ENCODE measurements at regions not wholly inside any gene's neighbourhood (a gene's known extent, or its start where the extent isn't known, plus 50 kb on each side); places are given as distances from the start of the nearest gene placed in this dataset.

GRCh38 chr5:5792106-5792505, 369.6 kb downstream of the ICE1 start:
- no peak for TF ChIP-seq EZH2 (IDR thresholded peaks at IDR 0.05; ENCODE audit: borderline replicate concordance, low read depth, low read length, severe bottlenecking)
- DNase-seq, result no peak
- H3K36me3 ChIP-seq (ENCODE audit: insufficient read depth, low read length), result no peaks in the 10 kb centered on the region
- H3K4me2 ChIP-seq (ENCODE audit: insufficient read depth, low read length), result no peak overlapping the region
- ATAC-seq (ENCODE audit: insufficient read depth, low read depth), result no peak
- H3K27ac ChIP-seq (ENCODE audit: low read length), result no peak overlapping the region
- no peaks in the 10 kb centered on the region for H3K79me2 ChIP-seq (ENCODE audit: insufficient read depth, low read length)
- no peaks in the 10 kb centered on the region for H3K4me1 ChIP-seq (ENCODE audit: insufficient read depth, low read length)
- no peaks in the 10 kb centered on the region for H3K9me3 ChIP-seq (ENCODE audit: insufficient read depth, low read length, severe bottlenecking)
- H3K27me3 ChIP-seq (ENCODE audit: insufficient read depth, low read length, poor library complexity), result no peaks in the 10 kb centered on the region
- no peak overlapping the region for H3K9ac ChIP-seq (ENCODE audit: low read depth, low read length)
- H3K4me3 ChIP-seq (ENCODE audit: low read depth in 1 of 2, low read length in 2 of 2), result no peak overlapping the region
- H2AFZ ChIP-seq (ENCODE audit: low read depth, low read length), result no peak overlapping the region
- H4K20me1 ChIP-seq (ENCODE audit: insufficient read depth, low read length), result no peaks in the 10 kb centered on the region

GRCh38 chr5:5788793-5789192, 366.3 kb downstream of the ICE1 start:
- Histone ChIP-seq H3K9ac (ENCODE audit: low read depth, low read length) (no peak overlapping the region), H3K4me3 (ENCODE audit: low read depth in 1 of 2, low read length in 2 of 2) (no peak overlapping the region), H4K20me1 (ENCODE audit: insufficient read depth, low read length) (no peaks in the 10 kb centered on the region), H3K27ac (ENCODE audit: low read length) (no peak overlapping the region), H3K4me2 (ENCODE audit: insufficient read depth, low read length) (no peak overlapping the region), H3K36me3 (ENCODE audit: insufficient read depth, low read length) (no peaks in the 10 kb centered on the region), H2AFZ (ENCODE audit: low read depth, low read length) (no peak overlapping the region), H3K4me1 (ENCODE audit: insufficient read depth, low read length) (no peaks in the 10 kb centered on the region), H3K27me3 (ENCODE audit: insufficient read depth, low read length, poor library complexity) (no peaks in the 10 kb centered on the region), H3K9me3 (ENCODE audit: insufficient read depth, low read length, severe bottlenecking) (no peaks in the 10 kb centered on the region), H3K79me2 (ENCODE audit: insufficient read depth, low read length) (no peaks in the 10 kb centered on the region)
- DNase-seq, result no peak
- no peak for TF ChIP-seq EZH2 (IDR thresholded peaks at IDR 0.05; ENCODE audit: borderline replicate concordance, low read depth, low read length, severe bottlenecking)
- no peak for TF ChIP-seq CTCF (IDR thresholded peaks at IDR 0.05; ENCODE audit: borderline replicate concordance, extremely low read depth, low read length, poor library complexity, severe bottlenecking)
- ATAC-seq (ENCODE audit: insufficient read depth, low read depth), result no peak

- ATAC-seq (ENCODE audit: insufficient read depth, low read depth), result no peak
- Histone ChIP-seq H3K4me2 (ENCODE audit: insufficient read depth, low read length) (no peak overlapping the region), H3K9me3 (ENCODE audit: insufficient read depth, low read length, severe bottlenecking) (no peaks in the 10 kb centered on the region), H3K79me2 (ENCODE audit: insufficient read depth, low read length) (no peaks in the 10 kb centered on the region), H3K9ac (ENCODE audit: low read depth, low read length) (no peak overlapping the region), H3K27ac (ENCODE audit: low read length) (no peak overlapping the region), H3K27me3 (ENCODE audit: insufficient read depth, low read length, poor library complexity) (no peaks in the 10 kb centered on the region), H2AFZ (ENCODE audit: low read depth, low read length) (no peak overlapping the region), H3K4me3 (ENCODE audit: low read depth in 1 of 2, low read length in 2 of 2) (no peak overlapping the region), H3K36me3 (ENCODE audit: insufficient read depth, low read length) (no peaks in the 10 kb centered on the region), H4K20me1 (ENCODE audit: insufficient read depth, low read length) (no peaks in the 10 kb centered on the region), H3K4me1 (ENCODE audit: insufficient read depth, low read length) (no peaks in the 10 kb centered on the region)
- no peak for TF ChIP-seq CTCF (IDR thresholded peaks at IDR 0.05; ENCODE audit: borderline replicate concordance, extremely low read depth, low read length, poor library complexity, severe bottlenecking)
- no peak for TF ChIP-seq EZH2 (IDR thresholded peaks at IDR 0.05; ENCODE audit: borderline replicate concordance, low read depth, low read length, severe bottlenecking)
- no peak for DNase-seq
These were observed 364.9 kb downstream of the ICE1 start for GRCh38 chr5:5787373-5787772.

- Histone ChIP-seq H2AFZ (ENCODE audit: low read depth, low read length) (no peak overlapping the region), H3K27ac (ENCODE audit: low read length) (no peak overlapping the region), H3K27me3 (ENCODE audit: insufficient read depth, low read length, poor library complexity) (no peaks in the 10 kb centered on the region), H3K79me2 (ENCODE audit: insufficient read depth, low read length) (no peaks in the 10 kb centered on the region), H3K4me1 (ENCODE audit: insufficient read depth, low read length) (no peaks in the 10 kb centered on the region), H3K4me3 (ENCODE audit: low read depth in 1 of 2, low read length in 2 of 2) (no peak overlapping the region), H3K4me2 (ENCODE audit: insufficient read depth, low read length) (no peak overlapping the region), H3K9ac (ENCODE audit: low read depth, low read length) (no peak overlapping the region), H3K9me3 (ENCODE audit: insufficient read depth, low read length, severe bottlenecking) (no peaks in the 10 kb centered on the region), H3K36me3 (ENCODE audit: insufficient read depth, low read length) (no peaks in the 10 kb centered on the region), H4K20me1 (ENCODE audit: insufficient read depth, low read length) (no peaks in the 10 kb centered on the region)
- TF ChIP-seq CTCF (IDR thresholded peaks at IDR 0.05; ENCODE audit: borderline replicate concordance, extremely low read depth, low read length, poor library complexity, severe bottlenecking) (no peak), EZH2 (IDR thresholded peaks at IDR 0.05; ENCODE audit: borderline replicate concordance, low read depth, low read length, severe bottlenecking) (no peak)
- DNase-seq (no peak), ATAC-seq (ENCODE audit: insufficient read depth, low read depth) (no peak)
These were observed 361.6 kb downstream of the ICE1 start for GRCh38 chr5:5784101-5784500.
